ENCODE measurements at regions not wholly inside any gene's neighbourhood (a gene's known extent, or its start where the extent isn't known, plus 50 kb on each side); places are given as distances from the start of the nearest gene placed in this dataset.

DNA sequence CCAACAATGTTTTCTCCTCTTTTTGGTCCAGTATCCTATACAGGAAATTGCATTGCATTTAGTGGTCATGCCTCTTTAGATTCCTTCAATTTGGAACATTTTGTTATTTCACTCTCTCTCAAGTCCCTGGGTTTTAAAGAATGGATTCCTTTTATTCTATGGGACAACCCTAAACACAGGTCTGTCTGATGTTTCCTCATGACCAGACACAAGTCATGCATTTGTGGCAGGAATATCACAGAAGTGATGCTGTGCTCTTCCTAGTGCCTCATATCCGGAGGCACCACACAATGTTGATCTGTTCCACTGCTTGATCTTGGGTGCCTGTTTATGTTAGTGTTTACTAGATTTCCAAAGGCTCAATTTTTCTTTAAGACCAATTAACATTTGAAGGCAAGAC, 69.7 kb upstream of the H2AZ1 start:
- TF ChIP-seq SCRT1 (tag by site-specific recombination; IDR thresholded peaks at IDR 0.05; ENCODE audit: borderline replicate concordance) (no peak), ZBTB8A (tag by site-specific recombination; IDR thresholded peaks at IDR 0.05) (no peak), ZNF274 (IDR thresholded peaks at IDR 0.05; ENCODE audit: low read length) (no peak), ZNF274 (tag by site-specific recombination; IDR thresholded peaks at IDR 0.05; ENCODE audit: borderline replicate concordance) (no peak), ZNF24 (tag by site-specific recombination; IDR thresholded peaks at IDR 0.05) (no peak), HOXA7 (CRISPR knock-in tag; IDR thresholded peaks at IDR 0.05; ENCODE audit: borderline replicate concordance) (no peak), ZNF747 (tag by site-specific recombination; IDR thresholded peaks at IDR 0.05) (no peak), CTCF (tag by site-specific recombination; IDR thresholded peaks at IDR 0.05) (no peak), ZNF184 (tag by site-specific recombination; IDR thresholded peaks at IDR 0.05) (no peak)
- TF ChIP-seq, protein P1, sequence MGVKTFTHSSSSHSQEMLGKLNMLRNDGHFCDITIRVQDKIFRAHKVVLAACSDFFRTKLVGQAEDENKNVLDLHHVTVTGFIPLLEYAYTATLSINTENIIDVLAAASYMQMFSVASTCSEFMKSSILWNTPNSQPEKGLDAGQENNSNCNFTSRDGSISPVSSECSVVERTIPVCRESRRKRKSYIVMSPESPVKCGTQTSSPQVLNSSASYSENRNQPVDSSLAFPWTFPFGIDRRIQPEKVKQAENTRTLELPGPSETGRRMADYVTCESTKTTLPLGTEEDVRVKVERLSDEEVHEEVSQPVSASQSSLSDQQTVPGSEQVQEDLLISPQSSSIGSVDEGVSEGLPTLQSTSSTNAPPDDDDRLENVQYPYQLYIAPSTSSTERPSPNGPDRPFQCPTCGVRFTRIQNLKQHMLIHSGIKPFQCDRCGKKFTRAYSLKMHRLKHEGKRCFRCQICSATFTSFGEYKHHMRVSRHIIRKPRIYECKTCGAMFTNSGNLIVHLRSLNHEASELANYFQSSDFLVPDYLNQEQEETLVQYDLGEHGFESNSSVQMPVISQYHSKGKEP (tag by site-specific recombination; IDR thresholded peaks at IDR 0.05): no peak
- TF ChIP-seq, protein P2, sequence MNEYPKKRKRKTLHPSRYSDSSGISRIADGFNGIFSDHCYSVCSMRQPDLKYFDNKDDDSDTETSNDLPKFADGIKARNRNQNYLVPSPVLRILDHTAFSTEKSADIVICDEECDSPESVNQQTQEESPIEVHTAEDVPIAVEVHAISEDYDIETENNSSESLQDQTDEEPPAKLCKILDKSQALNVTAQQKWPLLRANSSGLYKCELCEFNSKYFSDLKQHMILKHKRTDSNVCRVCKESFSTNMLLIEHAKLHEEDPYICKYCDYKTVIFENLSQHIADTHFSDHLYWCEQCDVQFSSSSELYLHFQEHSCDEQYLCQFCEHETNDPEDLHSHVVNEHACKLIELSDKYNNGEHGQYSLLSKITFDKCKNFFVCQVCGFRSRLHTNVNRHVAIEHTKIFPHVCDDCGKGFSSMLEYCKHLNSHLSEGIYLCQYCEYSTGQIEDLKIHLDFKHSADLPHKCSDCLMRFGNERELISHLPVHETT (tag by site-specific recombination; IDR thresholded peaks at IDR 0.05): no peak
- TF ChIP-seq, protein P3, sequence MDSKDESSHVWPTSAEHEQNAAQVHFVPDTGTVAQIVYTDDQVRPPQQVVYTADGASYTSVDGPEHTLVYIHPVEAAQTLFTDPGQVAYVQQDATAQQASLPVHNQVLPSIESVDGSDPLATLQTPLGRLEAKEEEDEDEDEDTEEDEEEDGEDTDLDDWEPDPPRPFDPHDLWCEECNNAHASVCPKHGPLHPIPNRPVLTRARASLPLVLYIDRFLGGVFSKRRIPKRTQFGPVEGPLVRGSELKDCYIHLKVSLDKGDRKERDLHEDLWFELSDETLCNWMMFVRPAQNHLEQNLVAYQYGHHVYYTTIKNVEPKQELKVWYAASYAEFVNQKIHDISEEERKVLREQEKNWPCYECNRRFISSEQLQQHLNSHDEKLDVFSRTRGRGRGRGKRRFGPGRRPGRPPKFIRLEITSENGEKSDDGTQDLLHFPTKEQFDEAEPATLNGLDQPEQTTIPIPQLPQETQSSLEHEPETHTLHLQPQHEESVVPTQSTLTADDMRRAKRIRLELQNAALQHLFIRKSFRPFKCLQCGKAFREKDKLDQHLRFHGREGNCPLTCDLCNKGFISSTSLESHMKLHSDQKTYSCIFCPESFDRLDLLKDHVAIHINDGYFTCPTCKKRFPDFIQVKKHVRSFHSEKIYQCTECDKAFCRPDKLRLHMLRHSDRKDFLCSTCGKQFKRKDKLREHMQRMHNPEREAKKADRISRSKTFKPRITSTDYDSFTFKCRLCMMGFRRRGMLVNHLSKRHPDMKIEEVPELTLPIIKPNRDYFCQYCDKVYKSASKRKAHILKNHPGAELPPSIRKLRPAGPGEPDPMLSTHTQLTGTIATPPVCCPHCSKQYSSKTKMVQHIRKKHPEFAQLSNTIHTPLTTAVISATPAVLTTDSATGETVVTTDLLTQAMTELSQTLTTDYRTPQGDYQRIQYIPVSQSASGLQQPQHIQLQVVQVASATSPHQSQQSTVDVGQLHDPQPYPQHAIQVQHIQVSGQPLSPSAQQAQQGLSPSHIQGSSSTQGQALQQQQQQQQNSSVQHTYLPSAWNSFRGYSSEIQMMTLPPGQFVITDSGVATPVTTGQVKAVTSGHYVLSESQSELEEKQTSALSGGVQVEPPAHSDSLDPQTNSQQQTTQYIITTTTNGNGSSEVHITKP (tag by site-specific recombination; IDR thresholded peaks at IDR 0.05): no peak

Measured in HEK293 (cell line).